WTC11 (cell line): ENCODE measurements at regions not wholly inside any gene's neighbourhood (a gene's known extent, or its start where the extent isn't known, plus 50 kb on each side); places are given as distances from the start of the nearest gene placed in this dataset.

Experiments used
- ATAC-seq: fragments of 200-7000 bp; cut with Tn5 transposase; 2 replicates; pipeline ENCODE4 v1.10.0; 2021; ENCODE audit warnings: mild to moderate bottlenecking, moderate library complexity
- CTCF ChIA-PET: fragments of 300-600 bp; sonication (Branson Sonifier 250); formaldehyde crosslinking; loops from one replicate; lab custom pipeline; 2021; ENCODE audit warnings: antibody characterized with exemption; lab: Charles Lee
- POLR2A ChIA-PET: fragments of 350-600 bp; sonication (Branson Sonifier 250); formaldehyde crosslinking; loops from one replicate; lab custom pipeline; 2021; ENCODE audit warnings: antibody characterized with exemption; lab: Charles Lee
- DNase-seq: peaks from one replicate; pipeline ENCODE4 v3.0.0; 2021; ENCODE audit warnings: low spot score
- H3K27ac Mint-ChIP-seq: 2 replicates; pipeline ENCODE4 v1.8.0; 2021; ENCODE audit warnings: mixed read lengths
- H3K27me3 Mint-ChIP-seq: 2 replicates; pipeline ENCODE4 v1.8.0; 2021; ENCODE audit warnings: low read depth, mild to moderate bottlenecking, moderate library complexity, mixed read lengths
- H3K36me3 Mint-ChIP-seq: 2 replicates; pipeline ENCODE4 v1.8.0; 2021; ENCODE audit warnings: mixed read lengths
- H3K4me1 Mint-ChIP-seq: 2 replicates; pipeline ENCODE4 v1.8.0; 2022; ENCODE audit warnings: mixed read lengths
- H3K4me3 Mint-ChIP-seq: 2 replicates; pipeline ENCODE4 v1.8.0; 2021; ENCODE audit warnings: mild to moderate bottlenecking, moderate library complexity, mixed read lengths
- H3K9me3 Mint-ChIP-seq: 2 replicates; pipeline ENCODE4 v1.8.0; 2021; ENCODE audit warnings: mixed read lengths
- ATF1 ChIP-seq: sonication (generic); formaldehyde crosslinking; IDR thresholded peaks from 2 replicates; pipeline ENCODE4 v1.8.1; 2023; ENCODE audit warnings: mild to moderate bottlenecking, moderate library complexity, missing genetic modification reagents
- CDX4 ChIP-seq: fragments of 250-450 bp; sonication (Bioruptor Pico); IDR thresholded peaks from 2 replicates; pipeline ENCODE4 v1.9.0; 2021; ENCODE audit warnings: moderate library complexity, mild to moderate bottlenecking, inconsistent platforms, borderline replicate concordance
- E2F1 ChIP-seq: sonication (generic); formaldehyde crosslinking; IDR thresholded peaks from 2 replicates; pipeline ENCODE4 v1.8.0; 2022; ENCODE audit warnings: mild to moderate bottlenecking, missing genetic modification reagents
- E2F4 ChIP-seq: sonication (generic); formaldehyde crosslinking; IDR thresholded peaks from 2 replicates; pipeline ENCODE4 v1.8.1; 2022; ENCODE audit warnings: low read depth, mild to moderate bottlenecking, moderate library complexity, missing genetic modification reagents, borderline replicate concordance
- HMGA2 ChIP-seq: fragments of 250-450 bp; sonication (Bioruptor Pico); IDR thresholded peaks from 2 replicates; pipeline ENCODE4 v1.4.0; 2021; ENCODE audit warnings: mild to moderate bottlenecking, moderate library complexity
- HMGXB4 ChIP-seq: sonication (generic); formaldehyde crosslinking; IDR thresholded peaks from 2 replicates; pipeline ENCODE4 v1.8.1; 2023; ENCODE audit warnings: mild to moderate bottlenecking, moderate library complexity, missing genetic modification reagents
- MLX ChIP-seq: sonication (generic); formaldehyde crosslinking; IDR thresholded peaks from 2 replicates; pipeline ENCODE4 v1.8.1; 2023; ENCODE audit warnings: mild to moderate bottlenecking, missing genetic modification reagents, moderate library complexity
- NFATC4 ChIP-seq: fragments of 250-450 bp; sonication (Bioruptor Pico); IDR thresholded peaks from 2 replicates; pipeline ENCODE4 v1.9.0; 2021; ENCODE audit warnings: mild to moderate bottlenecking
- OVOL2 ChIP-seq: fragments of 250-450 bp; sonication (Bioruptor Pico); IDR thresholded peaks from 2 replicates; pipeline ENCODE4 v1.9.0; 2021; ENCODE audit warnings: mild to moderate bottlenecking, borderline replicate concordance
- SMAD4 ChIP-seq: sonication (generic); formaldehyde crosslinking; IDR thresholded peaks from 2 replicates; pipeline ENCODE4 v1.8.0; 2022; ENCODE audit warnings: mild to moderate bottlenecking, missing genetic modification reagents
- SOX15 ChIP-seq: fragments of 250-450 bp; sonication (Bioruptor Pico); IDR thresholded peaks from 2 replicates; pipeline ENCODE4 v1.9.0; 2021; ENCODE audit warnings: mild to moderate bottlenecking
- TP53 ChIP-seq: sonication (generic); formaldehyde crosslinking; IDR thresholded peaks from 2 replicates; pipeline ENCODE4 v1.8.1; 2023; ENCODE audit warnings: mild to moderate bottlenecking, missing genetic modification reagents
- ZBTB43 ChIP-seq: sonication (generic); formaldehyde crosslinking; IDR thresholded peaks from 2 replicates; pipeline ENCODE4 v1.8.1; 2023; ENCODE audit warnings: mild to moderate bottlenecking, missing genetic modification reagents
- ZNF121 ChIP-seq: sonication (generic); formaldehyde crosslinking; IDR thresholded peaks from 2 replicates; pipeline ENCODE4 v1.8.0; 2023; ENCODE audit warnings: missing genetic modification reagents
- ZNF423 ChIP-seq: fragments of 250-450 bp; sonication (Bioruptor Pico); IDR thresholded peaks from 2 replicates; pipeline ENCODE4 v2.1.2; 2022; ENCODE audit warnings: mild to moderate bottlenecking, moderate library complexity
- ZNF671 ChIP-seq: fragments of 250-450 bp; sonication (Bioruptor Pico); IDR thresholded peaks from 2 replicates; pipeline ENCODE4 v1.8.0; 2021; ENCODE audit warnings: mild to moderate bottlenecking

GRCh38 chr20:4552075-4552640 is 134.1 kb upstream of the PRNP start:
- TF ChIP-seq HMGA2 (CRISPR knock-in tag) (no peak), ZNF423 (no peak), ATF1 (CRISPR knock-in tag) (no peak), ZNF121 (CRISPR knock-in tag) (no peak), TP53 (CRISPR knock-in tag) (no peak), E2F1 (no peak), CDX4 (CRISPR knock-in tag) (no peak), NFATC4 (CRISPR knock-in tag) (no peak), SMAD4 (no peak), ZNF671 (CRISPR knock-in tag) (no peak), OVOL2 (CRISPR knock-in tag) (no peak), E2F4 (no peak), HMGXB4 (no peak), ZBTB43 (CRISPR knock-in tag) (no peak), SOX15 (no peak)
- H3K36me3 Mint-ChIP-seq, result 0 out of 2 replicates have a peak, but pooled peaks cover 3% of the 10 kb centered on the region
- ATAC-seq (no peak), DNase-seq (no peak)
- H3K9me3 Mint-ChIP-seq, result peaks cover 7% of the 10 kb centered on the region
- no peaks in the 10 kb centered on the region for H3K27me3 Mint-ChIP-seq
- H3K4me1 Mint-ChIP-seq, result peaks cover 13% of the 10 kb centered on the region
- no peak overlapping the region for H3K4me3 Mint-ChIP-seq
- no peak overlapping the region for H3K27ac Mint-ChIP-seq
- CTCF ChIA-PET, result interaction anchor here (1.0 kb wide), 1 partner anchor 17 kb away, joined by 6 read pairs; no protein-coding TSS in a partner anchor
- POLR2A ChIA-PET, result no interaction called here

GRCh38 chr20:4550740-4551139 is 135.5 kb upstream of the PRNP start:
- no peaks in the 10 kb centered on the region for H3K27me3 Mint-ChIP-seq
- DNase-seq (no peak), ATAC-seq (no peak)
- H3K4me1 Mint-ChIP-seq, result peaks cover 26% of the 10 kb centered on the region
- H3K36me3 Mint-ChIP-seq, result 0 out of 2 replicates have a peak, but pooled peaks cover 3% of the 10 kb centered on the region
- POLR2A ChIA-PET, result no interaction called here
- H3K27ac Mint-ChIP-seq, result no peak overlapping the region
- CTCF ChIA-PET, result interaction anchor here (0.5 kb wide), 1 partner anchor 326 kb away, joined by 4 read pairs; no protein-coding TSS in a partner anchor
- H3K4me3 Mint-ChIP-seq, result no peak overlapping the region
- H3K9me3 Mint-ChIP-seq, result peaks cover 7% of the 10 kb centered on the region
- no peak for TF ChIP-seq OVOL2 (CRISPR knock-in tag)

GRCh38 chr20:4549711-4550259 is 136.5 kb upstream of the PRNP start:
- H3K9me3 Mint-ChIP-seq, result peaks cover 7% of the 10 kb centered on the region
- 0 out of 2 replicates have a peak, but pooled peaks cover 3% of the 10 kb centered on the region for H3K36me3 Mint-ChIP-seq
- H3K27me3 Mint-ChIP-seq, result no peaks in the 10 kb centered on the region
- H3K4me1 Mint-ChIP-seq, result peaks cover 35% of the 10 kb centered on the region
- ChIA-PET POLR2A (no interaction called here), CTCF (interaction anchor here (1.0 kb wide), 1 partner anchor 19 kb away, joined by 3 read pairs; no protein-coding TSS in a partner anchor)
- H3K27ac Mint-ChIP-seq, result no peak overlapping the region
- ATAC-seq (no peak), DNase-seq (no peak)
- TF ChIP-seq MLX (CRISPR knock-in tag), result no peak
- H3K4me3 Mint-ChIP-seq, result no peak overlapping the region
